ENCODE measurements at regions not wholly inside any gene's neighbourhood (a gene's known extent, or its start where the extent isn't known, plus 50 kb on each side); places are given as distances from the start of the nearest gene placed in this dataset.

GRCh38 chr2:200725596-200725995 is 86.1 kb upstream of the BZW1 start:
- DNase-seq (ENCODE audit: low spot score) = no peak

- DNase-seq (ENCODE audit: low spot score) = no peak
Measured at GRCh38 chr2:200728630-200729029, 83.1 kb upstream of the BZW1 start.

DNA sequence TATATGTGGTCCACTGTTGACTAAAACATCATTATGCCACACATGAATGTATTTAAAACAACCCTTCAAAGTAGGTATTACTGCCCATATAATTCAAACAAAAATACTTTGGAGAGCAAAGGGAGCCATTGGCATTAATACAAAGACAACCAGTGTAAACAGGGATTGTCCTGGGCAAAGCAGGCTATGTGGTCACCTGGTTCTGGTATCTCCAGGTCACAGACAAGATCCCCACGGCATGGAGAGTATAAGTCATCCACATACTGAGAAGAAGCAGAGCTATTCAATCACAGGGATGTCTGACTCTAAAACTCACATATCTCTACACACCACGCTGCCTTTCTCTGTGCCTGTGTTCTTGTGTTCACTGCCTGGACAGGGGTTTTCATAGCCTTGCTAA is 81.4 kb upstream of the BZW1 start:
- no peak for DNase-seq (ENCODE audit: low spot score)

- DNase-seq (ENCODE audit: low spot score) = no peak
Measured at GRCh38 chr2:200730960-200731359, 80.8 kb upstream of the BZW1 start.

- no peak for DNase-seq (ENCODE audit: low spot score)
Measured at GRCh38 chr2:200732866-200733265, 78.8 kb upstream of the BZW1 start.

DNA sequence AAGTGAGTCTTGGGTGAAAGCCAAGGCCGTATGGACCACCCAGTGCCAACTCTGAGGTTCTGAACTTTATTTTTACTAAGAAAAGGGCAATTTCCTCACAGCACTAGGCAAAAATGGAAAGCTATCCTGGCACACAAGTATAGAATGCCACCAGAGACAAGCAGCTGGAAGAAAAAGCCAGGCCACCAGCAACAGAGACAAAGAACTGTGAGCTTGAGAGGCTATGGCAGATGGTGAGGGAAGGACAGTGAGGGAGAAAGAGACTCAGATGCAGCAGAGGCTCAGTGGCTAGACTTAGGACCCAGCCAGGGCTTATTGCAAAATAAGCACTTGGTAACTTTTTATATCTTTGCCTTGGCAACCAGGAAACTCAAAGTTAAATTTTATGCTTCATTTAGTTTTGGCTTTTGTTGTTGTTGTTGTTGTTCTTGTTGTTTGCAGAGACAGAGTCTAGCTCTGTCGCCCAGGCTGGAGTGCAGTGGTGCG is 78.0 kb upstream of the BZW1 start:
- DNase-seq (ENCODE audit: low spot score) = no peak

DNA sequence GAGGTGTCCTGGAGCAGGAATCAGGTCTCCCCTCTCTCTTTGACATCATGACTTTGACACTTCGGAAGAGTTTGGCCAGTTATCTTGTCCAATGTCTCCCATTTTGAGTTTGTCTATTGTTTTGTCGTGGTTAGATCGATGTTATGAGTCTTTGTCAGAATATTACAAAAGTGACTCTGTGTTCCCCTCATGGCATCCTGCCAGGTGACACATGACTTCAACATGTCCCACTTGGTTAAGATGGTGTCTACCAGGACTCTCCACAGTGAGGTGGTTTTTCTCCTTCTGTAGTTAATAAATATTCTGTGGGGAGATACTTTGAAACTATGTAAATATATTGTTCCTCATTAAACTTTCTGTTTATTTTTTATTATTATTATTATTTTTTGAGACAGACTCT is 76.6 kb upstream of the BZW1 start:
- no peak for DNase-seq (ENCODE audit: low spot score)

DNA sequence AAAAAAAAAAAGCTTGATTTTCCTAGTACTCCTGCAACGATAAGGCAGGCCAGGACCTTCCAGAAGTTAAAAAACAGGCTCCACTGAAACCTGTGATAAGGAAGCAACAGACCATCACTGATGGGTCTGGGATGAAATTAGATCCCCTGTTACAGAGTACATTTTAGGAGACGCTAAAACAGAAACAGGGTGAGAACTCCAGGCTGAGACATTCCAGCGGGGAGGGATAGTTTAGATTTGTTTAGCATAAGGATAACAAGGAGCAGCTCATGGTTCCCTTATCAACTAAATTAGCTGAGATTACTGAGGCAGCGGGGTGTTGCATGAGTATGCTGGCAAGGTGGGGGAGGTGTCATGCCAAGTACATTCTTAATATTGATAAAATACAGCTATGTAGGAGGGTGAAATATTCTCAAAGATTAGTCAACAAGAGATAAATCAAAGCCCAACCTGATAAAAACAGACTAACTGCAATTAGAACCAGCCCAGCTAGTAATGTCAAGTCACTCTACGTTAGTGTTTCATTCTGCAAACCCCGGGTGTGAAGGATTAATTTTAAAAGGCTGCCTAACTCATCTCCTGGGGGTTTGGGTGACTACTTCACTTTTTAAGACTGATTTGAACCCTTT is 75.0 kb upstream of the BZW1 start:
- DNase-seq (ENCODE audit: low spot score) = no peak

DNA sequence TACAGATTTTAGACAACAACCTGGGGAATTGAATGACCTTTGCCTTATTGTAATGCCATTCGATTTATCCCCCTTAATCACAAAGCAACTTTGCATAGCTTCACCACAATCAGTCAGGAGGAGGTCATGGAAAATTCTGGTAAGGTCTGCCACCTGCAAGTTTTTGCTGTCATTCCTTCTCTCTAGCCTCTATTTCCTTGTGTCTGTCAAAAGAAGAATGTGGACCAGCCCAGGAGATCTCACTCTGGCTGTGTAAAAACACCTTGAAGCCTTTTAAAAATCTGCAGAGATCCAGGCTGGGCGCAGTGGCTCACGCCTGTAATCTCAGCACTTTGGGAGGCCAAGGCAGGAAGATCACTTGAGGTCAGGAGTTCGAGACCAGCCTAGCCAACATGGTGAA is 74.1 kb upstream of the BZW1 start:
- DNase-seq (ENCODE audit: low spot score) = no peak

GRCh38 chr2:200738590-200738989 is 73.1 kb upstream of the BZW1 start:
- no peak for DNase-seq (ENCODE audit: low spot score)

GRCh38 chr2:200740907-200741306 is 70.8 kb upstream of the BZW1 start:
- no peak for DNase-seq (ENCODE audit: low spot score)

DNA sequence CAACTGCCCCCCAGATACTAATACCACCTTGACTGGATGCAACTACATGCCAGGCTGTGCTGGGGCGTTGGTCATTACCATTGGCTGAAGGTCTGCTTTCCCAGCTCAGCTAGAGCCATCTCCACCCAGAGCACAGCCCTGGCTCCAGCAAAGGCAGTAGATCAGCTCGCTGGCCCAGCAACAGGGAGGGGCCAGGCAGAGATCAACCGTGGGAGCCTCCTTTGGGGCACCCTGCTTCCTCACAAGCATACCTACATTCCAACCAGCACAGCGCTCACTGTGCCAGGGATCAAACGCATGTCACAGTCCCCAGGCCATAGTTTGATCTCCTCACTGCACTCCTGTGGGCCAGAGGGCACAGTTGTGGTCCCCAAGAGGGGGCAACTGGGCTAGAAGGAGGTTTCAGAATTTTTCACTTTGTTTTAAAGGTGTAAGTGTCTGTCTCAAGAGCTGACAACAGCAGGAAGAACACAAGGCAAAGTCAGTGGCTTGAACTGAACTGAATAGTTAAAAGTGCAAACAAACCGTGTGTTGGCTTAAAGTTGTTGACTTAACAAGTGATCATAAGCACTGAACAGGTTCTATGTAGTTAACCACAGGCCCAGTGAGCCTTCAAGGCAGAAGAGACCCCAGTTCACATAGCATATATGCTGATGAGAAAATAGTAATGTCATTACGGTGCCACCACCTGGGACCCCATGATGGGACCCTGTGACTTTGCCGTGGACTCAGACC is 70.1 kb upstream of the BZW1 start:
- DNase-seq (ENCODE audit: low spot score) = no peak

DNA sequence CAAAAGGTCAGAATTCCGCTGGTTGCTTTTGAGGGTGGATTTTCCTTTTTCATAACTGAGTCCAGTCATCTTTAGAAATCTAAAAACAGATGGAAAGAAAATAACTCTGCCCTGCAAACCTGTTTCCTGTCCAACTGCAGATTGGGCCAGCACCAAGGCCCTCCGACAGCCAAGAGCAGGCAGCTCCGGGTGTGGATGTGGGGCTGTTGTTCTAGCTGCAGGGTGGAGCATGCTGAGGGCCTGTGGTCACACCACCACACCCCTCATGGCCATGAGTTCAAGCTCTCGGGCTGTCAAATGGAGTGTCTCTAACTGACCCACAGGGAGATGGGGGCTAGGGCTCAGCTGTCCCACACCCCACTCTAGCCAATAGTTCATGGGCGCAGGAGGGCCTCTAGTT is 69.3 kb upstream of the BZW1 start:
- peak; percentile 80 for DNase-seq (ENCODE audit: low spot score)

DNA sequence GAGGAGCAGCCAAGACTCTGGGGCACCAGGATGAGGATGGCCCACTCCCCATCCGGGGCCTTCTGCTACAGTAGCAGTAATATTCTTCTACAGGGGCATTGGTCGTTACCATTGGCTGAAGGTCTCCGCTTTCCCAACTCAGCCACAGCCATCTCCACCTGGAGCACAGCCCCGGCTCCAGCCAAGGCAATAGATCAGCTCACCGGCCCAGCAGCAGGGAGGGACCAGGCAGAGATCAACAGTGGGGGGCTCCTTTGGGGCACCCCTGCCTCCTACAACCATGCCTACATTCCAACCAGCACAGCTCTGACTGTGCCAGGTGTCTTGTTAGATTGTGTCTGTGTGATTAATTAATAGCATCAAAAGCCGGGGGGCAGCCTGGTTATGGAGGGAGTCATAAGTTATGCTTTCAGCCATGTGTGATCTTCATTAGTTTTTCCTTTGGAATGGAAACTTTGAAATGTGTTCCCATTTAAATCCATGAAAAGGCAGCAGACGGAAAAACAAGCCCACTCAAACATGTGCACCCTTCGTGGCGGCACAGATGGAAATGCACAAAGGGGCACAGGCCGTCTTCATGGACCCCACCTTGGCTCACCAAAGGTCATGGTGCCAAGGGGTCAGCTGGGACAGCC is 68.6 kb upstream of the BZW1 start:
- no peak for DNase-seq (ENCODE audit: low spot score)

DNA sequence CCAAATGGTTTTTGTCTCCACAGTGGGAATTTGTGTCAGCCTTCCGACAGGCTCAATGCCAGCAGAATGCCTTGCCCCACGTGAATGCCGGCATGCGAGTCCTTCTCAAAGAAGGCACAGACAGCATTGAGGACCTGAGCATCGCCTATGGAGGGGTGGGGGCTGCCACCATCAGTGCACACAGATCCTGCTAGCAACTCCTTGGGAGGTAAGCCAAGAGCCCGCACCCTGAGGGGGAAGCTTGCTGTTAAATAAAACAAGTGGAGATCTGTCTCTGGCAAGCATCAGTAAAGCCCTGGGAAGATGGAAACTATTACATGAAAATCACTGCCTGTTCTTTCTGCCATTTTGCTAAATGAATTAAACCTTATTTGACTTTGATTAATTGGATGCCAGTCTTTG is 67.5 kb upstream of the BZW1 start:
- peak; percentile 44 for DNase-seq (ENCODE audit: low spot score)

- no peak for DNase-seq (ENCODE audit: low spot score)
Measured at GRCh38 chr2:200746301-200746700, 65.4 kb upstream of the BZW1 start.

- DNase-seq (ENCODE audit: low spot score) = no peak
Measured at GRCh38 chr2:200747668-200748618, 63.8 kb upstream of the BZW1 start.

DNA sequence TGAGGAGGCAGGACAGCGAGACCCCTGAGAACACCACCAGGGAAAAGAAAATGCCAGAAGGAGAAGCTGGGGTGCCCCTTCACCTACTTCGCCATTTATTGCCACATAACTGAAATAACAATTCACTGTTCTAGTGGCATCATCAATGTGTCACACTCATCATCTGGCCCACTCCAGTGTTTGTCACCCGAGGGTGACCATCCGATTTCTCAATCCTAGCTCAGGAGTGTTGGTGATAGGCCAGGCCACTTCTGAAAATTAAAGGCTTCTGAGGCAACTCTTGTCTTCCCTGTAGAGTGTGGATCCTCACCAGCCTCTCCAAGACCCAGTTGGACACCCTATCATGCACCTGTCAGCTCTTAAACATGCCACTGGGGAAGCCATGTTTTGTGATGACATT is 62.9 kb upstream of the BZW1 start:
- no peak for DNase-seq (ENCODE audit: low spot score)

DNA sequence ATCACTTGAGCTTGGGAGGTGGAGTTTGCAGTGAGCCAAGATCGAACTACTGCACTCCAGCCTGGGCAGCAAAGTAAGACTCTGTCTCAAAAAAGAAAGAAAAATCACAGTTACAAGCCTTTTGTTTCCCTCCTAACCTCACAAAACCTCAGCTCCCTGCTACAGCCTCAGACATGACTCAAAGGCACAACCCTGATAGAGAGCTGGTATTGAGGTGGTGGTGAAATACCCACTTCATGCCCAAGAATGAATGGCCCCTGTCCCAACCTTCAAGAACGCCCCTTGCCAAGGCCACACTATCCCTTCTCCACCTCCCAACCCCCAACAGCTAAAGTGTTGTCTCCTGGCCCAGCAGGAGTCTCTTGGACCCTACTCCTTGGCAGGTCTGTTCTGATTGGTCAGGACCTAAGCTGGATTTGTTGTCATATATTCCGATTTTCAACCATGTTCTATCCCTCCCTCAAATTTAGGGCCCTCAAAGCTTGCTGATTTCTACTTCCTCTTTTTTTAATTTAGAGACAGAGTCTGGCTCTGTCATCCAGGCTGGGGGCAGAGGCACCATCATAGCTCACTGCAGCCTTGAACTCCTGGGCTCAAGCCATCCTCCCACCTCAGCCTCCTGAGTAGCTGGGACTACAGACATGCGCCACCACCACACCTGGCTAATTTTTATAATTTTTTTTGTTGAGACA is 61.9 kb upstream of the BZW1 start:
- no peak for DNase-seq (ENCODE audit: low spot score)

DNA sequence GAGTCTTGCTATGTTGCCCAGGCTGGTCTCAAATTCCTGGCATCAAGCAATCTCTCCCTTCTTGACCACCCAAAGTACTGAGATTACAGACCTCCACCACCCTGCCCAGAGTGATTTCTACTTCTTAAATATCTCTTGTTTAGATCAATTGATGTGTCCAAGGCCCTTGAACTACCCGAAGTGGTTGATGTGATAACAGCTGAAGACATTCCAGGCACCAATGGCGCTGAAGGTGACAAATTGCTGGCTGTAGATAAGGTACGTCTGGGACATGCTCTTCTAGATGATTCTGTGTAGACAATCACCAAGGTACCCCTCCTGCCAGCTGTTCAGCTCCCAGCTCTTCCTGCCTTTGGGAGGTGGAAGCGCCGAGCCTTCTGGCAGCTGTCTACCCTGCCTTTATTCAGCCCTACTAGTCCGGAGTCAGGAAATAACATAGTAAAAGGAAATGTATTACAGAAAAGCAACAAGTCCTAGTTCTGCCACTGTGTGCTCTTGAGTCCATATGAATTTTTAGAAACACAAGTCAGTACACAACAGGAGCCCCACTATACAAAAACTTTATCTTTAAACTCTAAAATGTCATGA is 61.3 kb upstream of the BZW1 start:
- DNase-seq (ENCODE audit: low spot score) = no peak

GRCh38 chr2:200751786-200752185 is 59.9 kb upstream of the BZW1 start:
- no peak for DNase-seq (ENCODE audit: low spot score)

Measured in cerebellar cortex (tissue), 1 donor.